ENCODE measurements at regions not wholly inside any gene's neighbourhood (a gene's known extent, or its start where the extent isn't known, plus 50 kb on each side); places are given as distances from the start of the nearest gene placed in this dataset.

- TF ChIP-seq CTCF (IDR thresholded peaks at IDR 0.05; ENCODE audit: control insufficient read depth, extremely low read depth, insufficient read depth) = no peak
- H3K4me3 ChIP-seq (ENCODE audit: low read depth, low read length) = no peak overlapping the region
- DNase-seq (ENCODE audit: low read depth) = no peak
Observed at GRCh38 chr1:5404412-5405203, 587.6 kb downstream of the NPHP4 start.

GRCh38 chr1:5403935-5404334 lies 588.3 kb downstream of the NPHP4 start:
- TF ChIP-seq CTCF (IDR thresholded peaks at IDR 0.05; ENCODE audit: control insufficient read depth, extremely low read depth, insufficient read depth) = no peak
- no peak for DNase-seq (ENCODE audit: low read depth)

GRCh38 chr1:5402618-5403017 lies 589.6 kb downstream of the NPHP4 start:
- no peak for DNase-seq (ENCODE audit: low read depth)
- no peak overlapping the region for H3K4me3 ChIP-seq (ENCODE audit: low read depth, low read length)
- no peak for TF ChIP-seq CTCF (IDR thresholded peaks at IDR 0.05; ENCODE audit: control insufficient read depth, extremely low read depth, insufficient read depth)

More at GRCh38 chr1:5403935-5404334, 588.3 kb downstream of the NPHP4 start:
- no peak overlapping the region for H3K4me3 ChIP-seq (ENCODE audit: low read depth, low read length)

- no peak overlapping the region for H3K4me3 ChIP-seq (ENCODE audit: low read depth, low read length)
- TF ChIP-seq CTCF (IDR thresholded peaks at IDR 0.05; ENCODE audit: control insufficient read depth, extremely low read depth, insufficient read depth) = no peak
- no peak for DNase-seq (ENCODE audit: low read depth)
Observed at GRCh38 chr1:5399771-5400170, 592.5 kb downstream of the NPHP4 start.

- DNase-seq (ENCODE audit: low read depth) = no peak
- TF ChIP-seq CTCF (IDR thresholded peaks at IDR 0.05; ENCODE audit: control insufficient read depth, extremely low read depth, insufficient read depth) = no peak
- H3K4me3 ChIP-seq (ENCODE audit: low read depth, low read length) = no peak overlapping the region
Observed at GRCh38 chr1:5396593-5396992, 595.6 kb downstream of the NPHP4 start.

GRCh38 chr1:5394111-5394510 lies 598.1 kb downstream of the NPHP4 start:
- TF ChIP-seq CTCF (IDR thresholded peaks at IDR 0.05; ENCODE audit: control insufficient read depth, extremely low read depth, insufficient read depth) = peak; percentile 17; the same call in 1 of the 2 replicates
- no peak for DNase-seq (ENCODE audit: low read depth)
- H3K4me3 ChIP-seq (ENCODE audit: low read depth, low read length) = no peak overlapping the region

- H3K4me3 ChIP-seq (ENCODE audit: low read depth, low read length) = no peak overlapping the region
- TF ChIP-seq CTCF (IDR thresholded peaks at IDR 0.05; ENCODE audit: control insufficient read depth, extremely low read depth, insufficient read depth) = no peak
- no peak for DNase-seq (ENCODE audit: low read depth)
Observed at GRCh38 chr1:5393603-5394002, 598.6 kb downstream of the NPHP4 start.
